Stimulated activated CD4-positive, alpha-beta T cell treated with anti-CD3 and anti-CD28 coated beads, Interleukin-1b, Interleukin-23, amount 100 ng/mL, for 4 hours (primary cell): ENCODE measurements at regions not wholly inside any gene's neighbourhood (a gene's known extent, or its start where the extent isn't known, plus 50 kb on each side); places are given as distances from the start of the nearest gene placed in this dataset.
"Not testable (repeated sequence)": the region's sequence is repeated elsewhere in the genome, so short reads cannot be mapped to it uniquely, and the experiment has no call there.

ENCODE experiments used
- DNase-seq, 2 donors: peaks; one replicate each; pipeline ENCODE4 v3.0.0-alpha.2; 2020; ENCODE audit warnings: low read depth in 2 of 2

DNA sequence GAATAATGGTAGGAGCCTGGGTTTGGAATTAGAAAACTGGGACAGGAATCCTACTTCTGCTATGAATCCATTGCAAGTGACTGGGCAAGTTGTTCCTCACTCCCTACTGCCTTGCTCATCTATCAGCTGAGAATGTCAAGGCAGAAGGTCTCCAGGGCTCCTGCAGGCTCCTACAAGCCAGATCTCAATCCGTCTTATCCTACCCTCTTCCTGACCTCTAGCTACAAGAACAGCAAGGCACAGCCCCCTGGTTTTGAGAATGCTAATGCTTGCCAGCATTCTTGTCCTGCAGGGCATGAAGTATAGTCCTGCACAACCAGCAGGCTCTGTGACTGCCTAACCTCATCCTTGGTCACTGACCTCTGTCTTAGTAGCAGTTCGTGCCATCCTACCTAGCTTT lies 141.9 kb upstream of the TNP1 start:
- no peak for DNase-seq

DNA sequence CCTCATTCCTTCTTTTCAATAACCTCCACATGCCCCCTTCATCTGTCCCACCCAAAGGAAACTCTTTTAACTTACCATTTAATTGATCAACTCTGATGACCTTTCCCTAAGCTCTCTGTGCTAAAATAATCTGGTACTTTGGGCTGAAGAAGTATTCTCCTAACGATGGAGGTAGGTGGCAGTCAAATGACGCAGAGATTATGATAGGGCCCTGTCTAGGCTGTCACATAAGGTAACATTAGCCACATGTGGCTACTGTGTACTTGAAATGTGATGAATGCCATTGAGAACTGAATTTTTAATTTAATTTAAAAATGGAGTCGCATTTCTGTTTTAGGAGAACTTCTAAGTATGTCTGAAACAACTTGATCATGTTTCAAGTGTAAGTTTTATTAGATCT lies 140.5 kb upstream of the TNP1 start:
- DNase-seq: no peak

DNA sequence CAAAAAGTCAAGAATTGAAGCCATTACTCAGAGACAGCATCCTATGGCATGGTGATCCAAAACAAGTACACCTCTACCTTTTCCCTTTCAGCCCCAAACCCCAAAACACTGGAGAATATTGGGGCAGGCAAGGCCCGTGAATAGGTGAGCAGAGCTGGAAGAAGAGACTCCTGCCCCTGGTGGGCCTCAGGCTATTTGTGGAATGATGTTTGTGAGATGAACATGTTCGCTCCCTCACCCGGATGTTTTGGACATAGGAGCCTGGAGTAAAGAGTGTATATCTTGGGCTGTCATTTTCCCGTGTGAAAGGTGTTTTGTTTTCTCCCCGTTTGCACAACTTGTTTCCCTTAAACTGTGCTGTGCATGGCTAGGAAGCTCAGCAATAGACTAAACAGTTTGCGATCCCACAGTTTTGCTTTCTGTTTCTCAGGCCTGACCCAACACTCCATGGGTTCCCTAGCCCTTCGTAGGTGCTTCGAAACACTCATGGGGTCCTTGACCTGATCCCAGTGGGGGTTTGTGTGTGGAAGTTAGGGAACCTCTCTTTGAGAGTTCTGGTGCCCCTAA lies 136.5 kb upstream of the TNP1 start:
- DNase-seq: no peak

DNA sequence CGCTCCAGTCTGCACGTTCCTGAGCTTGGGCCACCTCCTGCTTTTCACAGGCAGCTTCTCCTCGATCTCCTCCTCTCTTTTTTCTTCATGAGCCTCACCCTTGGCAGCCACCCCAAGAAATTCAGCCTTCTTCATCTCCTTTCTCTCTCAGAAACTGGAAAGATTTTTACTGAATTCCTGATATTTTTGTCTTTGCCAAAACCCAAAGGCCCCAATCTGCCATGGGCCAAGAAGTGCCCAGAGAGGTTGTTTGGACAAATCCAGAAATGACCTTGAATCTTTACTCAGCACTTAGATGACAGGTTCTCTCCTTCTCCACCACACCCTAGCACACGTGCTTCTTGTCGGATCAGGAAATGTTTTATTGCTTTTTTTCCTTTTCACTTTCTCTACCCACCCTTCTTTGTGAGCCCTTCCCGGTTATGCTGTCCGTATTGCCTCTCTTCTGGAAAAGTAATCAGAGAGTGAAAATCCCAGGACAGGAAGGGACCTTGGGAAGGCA lies 134.5 kb upstream of the TNP1 start:
- DNase-seq: no peak

DNA sequence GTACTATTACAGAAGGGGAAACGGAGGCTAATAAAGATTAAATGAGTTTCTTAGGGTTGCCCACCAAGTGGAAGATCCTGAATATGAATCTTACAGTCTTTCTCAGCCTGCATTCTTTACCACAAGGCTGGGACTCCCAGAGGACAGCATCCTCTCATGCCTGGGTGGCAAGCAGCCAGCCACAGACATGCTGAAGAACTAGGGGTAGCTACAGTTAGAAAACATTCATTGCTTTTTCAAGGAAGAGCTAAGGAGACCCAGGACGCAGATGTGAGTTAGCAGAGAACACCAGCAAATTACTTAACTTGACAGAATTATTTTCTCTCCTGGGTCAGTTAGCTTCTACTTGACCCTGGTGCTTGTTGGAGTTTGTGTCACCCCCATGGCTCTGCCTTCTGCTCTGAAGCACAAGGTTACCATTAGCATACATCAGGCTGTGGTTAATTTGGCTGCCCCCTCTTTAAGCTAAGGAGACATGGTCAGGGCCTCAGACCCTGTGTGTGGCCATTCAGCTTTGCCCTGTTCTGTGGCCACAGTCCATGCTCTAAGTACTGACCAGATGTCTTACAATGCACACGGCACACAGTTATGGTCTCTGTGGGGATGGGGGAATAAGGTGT lies 132.3 kb upstream of the TNP1 start:
- DNase-seq: no peak

DNA sequence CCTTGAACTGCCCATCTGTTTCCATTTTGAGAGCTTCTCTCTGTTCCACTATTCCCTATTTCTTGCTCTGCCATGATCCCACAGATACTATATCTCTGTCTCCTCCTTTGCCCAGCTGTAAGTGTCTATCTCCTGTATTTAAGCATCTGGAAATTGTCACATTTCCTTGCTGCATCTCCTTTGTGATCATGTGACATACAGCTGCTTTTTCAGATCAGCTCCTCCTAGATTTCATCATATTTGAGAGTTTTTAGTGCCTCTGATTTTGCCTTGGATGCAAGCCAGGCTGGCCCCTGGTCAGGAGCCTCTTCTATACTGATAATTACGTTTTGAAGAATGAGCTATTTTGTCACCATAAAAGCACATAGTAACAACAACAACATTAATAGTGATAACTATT lies 131.7 kb upstream of the TNP1 start:
- DNase-seq: no peak

DNA sequence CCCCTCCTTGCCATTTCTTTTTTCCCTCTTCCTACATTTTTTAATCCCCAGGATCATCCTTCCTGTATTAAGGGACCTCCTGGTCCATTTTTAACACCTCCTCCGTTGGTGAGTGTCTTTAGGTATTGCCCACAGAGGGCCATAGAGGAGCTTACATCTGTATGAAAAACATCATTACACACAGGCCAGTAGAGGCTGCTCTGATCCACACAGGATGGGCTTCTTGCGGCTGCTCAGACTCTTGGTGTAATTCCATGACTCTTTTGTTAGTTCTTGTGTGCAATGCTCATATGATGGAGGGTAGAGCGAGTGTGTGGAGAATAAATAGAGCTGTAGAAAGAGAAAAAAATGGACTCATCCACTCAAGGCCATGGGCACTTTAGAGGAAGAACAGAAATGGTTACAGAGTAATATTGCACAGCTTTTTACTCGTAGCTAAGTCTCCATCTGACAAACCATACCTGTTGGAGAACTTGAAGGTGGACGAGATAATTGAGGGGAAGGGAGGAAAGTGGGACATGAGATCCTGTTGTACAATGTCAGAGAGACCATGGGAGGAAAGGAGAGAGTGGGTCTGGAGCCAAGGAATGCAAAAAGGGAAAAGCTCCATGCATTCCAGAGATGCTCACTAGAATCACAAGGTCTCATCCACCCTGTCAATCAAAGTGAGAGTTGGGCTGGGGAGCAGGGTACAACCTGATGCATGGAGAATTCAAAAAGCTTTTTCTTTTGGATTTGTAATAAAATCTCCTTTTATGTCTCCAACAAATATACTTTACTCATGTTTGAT lies 129.7 kb upstream of the TNP1 start:
- DNase-seq: no peak

DNA sequence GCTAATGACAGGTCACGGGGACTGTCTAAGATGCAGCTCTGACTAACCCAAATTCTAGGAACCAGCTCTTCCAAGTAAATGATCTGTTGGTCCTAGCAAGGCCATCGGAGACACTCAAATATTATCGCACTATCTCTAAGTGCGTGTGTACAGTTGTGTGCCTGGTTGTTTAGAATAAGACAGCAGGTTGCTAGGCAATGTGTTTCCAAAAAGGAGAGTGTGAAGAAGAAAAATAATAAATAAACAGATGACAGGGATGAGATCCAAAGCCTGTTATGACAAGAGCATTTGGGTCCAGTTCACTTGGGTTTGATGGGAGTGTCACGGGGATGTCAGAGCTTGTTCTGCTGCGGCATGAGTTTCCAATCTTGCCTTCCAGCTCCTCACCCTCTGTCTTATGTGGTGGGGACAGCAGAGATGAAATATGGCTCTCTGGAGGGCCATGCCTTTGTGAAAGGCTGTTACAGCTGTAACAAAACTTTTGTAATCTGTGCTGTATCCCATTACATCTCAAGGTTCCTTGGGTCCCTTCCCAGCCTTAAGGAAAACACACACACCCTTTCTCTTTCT lies 127.5 kb upstream of the TNP1 start:
- DNase-seq: no peak

DNA sequence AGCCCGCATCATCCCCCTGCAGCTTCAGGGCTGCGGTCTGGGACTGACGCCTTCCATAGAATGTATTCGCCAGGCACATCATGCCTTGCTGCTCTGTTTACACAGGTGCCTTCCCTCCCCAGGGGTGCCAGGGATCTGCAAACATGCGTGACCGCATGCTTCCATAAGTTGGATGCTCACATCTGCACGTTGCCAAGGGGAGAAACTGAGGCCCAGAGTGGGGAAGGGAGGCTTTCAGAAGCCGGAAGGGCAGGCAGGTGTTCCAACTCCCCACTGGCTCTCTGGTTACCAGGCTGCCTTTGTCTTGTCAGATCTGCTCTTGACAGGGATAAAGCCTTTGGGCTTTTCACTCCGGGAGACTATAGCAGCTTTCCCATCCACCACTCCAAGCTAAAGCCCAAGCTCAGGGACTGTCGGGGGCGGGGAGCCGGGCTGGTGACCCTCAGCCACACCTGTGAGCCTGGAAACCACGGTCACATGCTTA lies 125.8 kb upstream of the TNP1 start:
- DNase-seq: no peak

DNA sequence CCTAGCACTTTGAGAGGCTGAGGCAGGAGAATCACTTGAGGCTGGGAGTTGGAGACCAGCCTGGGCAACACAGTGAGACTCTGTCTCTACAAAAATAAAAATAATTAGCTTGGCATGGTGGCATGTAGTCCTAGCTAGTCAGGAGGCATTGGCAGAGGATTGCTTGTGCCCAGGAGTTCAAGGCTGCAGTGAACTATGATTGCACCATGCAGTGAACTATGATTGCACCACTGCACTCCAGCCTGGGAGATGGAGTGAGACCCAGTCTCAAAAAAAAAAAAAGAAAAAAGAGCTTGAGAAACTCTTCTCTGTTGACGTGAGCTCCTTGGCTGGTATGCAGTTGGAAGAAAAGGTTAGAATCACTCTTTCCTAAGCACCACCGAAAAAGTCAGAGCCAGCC lies 125.1 kb upstream of the TNP1 start:
- DNase-seq: no peak

DNA sequence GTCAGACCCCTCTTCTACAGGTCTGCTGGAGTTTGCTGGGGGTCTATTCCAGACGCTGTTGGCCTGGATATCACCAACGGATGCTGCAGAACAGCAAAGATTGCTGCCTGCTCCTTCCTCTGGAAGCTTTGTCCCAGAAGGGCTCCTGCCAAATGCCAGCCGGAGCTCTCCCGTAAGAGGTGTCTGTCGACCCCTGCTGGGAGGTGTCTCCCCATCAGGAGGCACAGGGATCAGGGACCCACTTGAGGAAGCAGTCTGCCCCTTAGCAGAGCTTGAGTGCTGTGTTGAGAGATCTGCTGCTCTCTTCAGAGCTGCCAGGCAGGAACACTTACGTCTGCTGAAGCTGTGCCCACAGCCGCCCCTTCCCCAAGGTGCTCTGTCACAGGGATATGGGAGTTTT lies 122.1 kb upstream of the TNP1 start:
- not testable (repeated sequence) for DNase-seq

DNA sequence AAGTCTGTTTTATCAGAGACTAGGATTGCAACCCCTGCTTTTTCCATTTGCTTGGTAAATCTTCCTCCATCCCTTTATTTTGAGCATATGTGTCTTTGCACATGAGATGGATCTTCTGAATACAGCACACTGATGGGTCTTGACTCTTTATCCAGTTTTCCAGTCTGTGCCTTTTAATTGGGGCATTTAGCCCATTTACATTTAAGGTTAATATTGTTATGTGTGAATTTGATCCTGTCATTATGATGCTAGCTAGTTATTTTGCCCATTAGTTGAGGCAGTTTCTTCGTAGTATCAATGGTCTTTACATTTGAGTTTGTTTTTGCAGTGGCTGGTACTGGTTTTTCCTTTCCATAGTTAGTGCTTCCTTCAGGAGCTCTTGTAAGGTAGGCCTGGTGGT lies 120.6 kb upstream of the TNP1 start:
- not testable (repeated sequence) for DNase-seq

DNA sequence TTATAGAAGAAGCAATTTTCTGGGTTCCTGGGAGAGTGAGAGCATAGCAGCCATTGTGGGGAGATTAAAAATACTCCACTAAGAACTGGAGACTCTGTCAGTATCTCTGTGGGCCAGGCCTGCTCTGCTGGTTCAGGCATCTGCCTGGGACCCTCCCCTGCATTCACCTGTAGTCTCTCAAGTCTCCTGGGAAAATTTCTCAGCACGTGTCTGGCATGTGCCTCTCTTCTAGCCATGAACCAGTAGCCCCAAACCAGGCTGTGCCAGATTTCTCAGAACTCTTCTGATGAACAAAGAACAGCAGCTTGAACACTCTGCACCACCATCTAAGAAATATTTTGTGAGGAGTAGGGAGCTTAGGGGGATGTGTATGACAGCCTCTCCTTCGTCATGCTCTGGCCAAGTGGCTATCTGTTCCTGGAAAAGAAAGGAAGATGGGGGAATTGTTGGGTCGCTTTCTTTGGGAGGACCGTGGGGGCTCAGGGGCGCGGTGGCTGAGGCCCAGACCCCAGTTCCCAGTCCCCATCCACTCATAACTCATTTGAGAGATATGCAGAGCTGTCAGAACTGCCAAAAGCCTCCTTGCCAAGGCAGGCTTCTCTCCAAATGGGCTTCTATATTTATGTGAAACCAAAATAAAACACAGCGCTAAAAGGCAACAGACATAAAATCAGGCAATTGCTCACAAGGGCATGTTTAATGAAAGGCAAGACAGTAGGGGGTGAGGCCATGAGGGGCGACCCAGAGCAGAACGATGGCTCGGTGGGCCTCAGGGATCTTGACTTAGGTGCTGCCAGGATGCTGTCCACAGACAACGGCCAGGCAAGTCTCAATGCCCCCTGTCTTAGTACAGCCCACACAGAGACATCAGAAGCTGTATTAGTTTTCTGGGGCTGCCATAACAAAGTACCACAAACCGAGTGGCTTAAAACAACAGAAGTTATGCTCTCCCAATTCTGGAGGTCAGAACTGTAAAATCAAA lies 114.7 kb upstream of the TNP1 start:
- no peak for DNase-seq

DNA sequence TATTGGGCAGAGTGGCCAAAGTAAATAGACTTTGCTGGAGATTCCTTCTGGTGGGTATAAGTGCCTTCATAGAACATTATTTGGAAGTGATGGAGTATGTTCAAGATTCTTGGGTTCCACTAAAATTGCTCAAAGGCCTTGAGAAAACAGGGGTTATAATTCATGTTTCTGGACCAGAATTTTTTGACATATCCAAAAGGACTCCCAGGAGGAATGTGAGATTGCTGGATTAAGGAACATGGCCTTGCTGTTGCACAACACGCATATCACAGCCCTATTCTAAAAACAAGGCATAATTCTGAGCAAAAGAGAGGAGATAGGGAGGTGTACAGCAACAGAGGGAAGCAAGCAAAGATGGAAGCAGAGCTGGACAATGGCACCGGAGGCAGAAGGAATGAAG lies 111.7 kb upstream of the TNP1 start:
- DNase-seq: no peak

DNA sequence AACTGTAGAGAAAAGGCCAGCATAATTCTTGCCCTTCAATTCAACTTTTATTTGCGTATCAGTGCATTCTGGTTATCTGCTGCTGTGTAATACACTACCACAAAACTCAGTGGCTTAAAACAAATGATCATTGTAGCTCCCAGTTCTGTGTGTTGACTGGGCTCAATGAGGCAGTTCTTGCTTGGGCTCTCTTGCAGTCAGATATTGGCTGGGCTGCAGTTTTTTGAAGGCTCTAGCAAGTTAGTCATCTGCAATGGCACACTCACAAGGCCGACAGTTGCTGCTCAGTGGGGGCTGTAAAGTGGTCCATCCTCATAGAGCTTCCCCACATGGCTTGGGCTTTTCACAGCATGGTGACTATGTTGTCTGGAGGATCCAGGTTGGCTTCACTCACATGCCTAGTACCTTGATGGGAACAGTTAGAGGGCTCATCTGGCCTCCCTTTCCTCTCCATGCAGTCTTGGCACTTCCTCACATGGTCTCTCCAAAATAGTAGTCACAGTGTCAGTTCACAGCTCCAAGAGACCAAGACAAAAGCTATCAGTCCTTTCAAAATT lies 110.6 kb upstream of the TNP1 start:
- no peak for DNase-seq

DNA sequence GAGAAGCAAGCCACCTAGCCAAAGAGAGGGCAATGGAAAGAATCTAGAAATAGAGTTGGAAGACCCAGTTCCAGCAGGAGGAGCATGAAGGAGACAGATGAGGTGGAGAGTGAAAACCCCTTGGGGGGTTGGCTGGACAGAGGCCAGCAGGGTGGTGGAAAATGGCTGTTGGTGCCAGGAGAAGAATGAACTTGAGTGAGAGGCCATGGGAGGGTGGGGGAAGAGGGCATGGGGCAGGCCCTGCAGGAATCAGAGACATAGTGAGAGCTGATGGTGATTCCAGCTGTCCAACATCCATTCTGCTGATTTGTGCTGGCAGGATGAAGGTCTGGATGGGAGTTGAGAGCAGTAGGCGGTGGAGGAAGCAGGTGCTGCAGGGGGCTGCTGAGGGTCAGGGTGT lies 108.0 kb upstream of the TNP1 start:
- DNase-seq: no peak

DNA sequence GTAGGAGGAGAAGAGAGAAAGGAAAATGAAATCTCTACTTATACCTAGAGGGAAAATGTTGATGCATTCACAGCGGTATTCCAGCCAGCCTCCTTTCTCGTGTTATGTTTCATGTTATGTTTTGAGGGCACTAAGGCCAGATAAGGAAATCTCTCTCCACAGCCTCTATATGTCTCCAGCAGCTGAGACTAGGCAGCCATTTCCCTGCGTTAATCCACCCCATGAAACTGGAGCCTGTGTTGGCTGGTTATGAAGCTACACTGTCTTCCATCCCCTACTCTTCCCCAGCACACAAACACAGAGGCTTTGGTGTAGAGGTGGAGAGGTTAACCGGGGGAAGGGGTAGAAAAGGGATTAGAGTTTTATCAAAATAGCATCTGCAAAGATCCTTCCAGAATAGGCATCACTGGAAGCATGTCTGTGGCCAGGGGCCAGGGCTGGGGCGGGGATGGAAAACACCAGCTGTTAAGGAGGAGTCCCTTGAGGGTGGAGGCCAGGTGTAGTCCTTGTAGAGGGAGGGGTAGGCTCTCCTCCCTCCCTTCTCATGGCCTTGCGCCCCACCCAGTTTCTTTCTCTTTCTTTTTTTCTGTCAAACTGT lies 100.9 kb upstream of the TNP1 start:
- no peak for DNase-seq

DNA sequence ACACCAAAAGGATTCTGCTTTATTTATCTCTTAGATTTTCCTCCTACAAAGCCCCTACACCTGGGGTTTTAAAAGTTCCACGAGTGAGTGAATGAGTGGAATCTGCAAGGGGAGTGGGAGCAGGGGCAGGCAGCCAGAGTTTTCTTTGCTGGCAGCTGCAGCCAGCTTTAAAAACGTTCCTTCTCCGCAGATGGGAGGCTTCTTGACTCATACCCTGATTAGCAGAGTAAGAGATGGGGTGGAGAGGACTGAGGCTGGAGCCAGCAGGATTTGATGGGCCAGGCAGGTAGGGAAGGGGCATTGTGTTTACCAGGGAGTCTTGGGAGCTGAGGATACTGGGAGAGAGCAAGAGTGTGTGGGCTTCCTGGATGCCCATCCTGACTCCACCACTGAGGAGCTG lies 99.6 kb upstream of the TNP1 start:
- DNase-seq: no peak

DNA sequence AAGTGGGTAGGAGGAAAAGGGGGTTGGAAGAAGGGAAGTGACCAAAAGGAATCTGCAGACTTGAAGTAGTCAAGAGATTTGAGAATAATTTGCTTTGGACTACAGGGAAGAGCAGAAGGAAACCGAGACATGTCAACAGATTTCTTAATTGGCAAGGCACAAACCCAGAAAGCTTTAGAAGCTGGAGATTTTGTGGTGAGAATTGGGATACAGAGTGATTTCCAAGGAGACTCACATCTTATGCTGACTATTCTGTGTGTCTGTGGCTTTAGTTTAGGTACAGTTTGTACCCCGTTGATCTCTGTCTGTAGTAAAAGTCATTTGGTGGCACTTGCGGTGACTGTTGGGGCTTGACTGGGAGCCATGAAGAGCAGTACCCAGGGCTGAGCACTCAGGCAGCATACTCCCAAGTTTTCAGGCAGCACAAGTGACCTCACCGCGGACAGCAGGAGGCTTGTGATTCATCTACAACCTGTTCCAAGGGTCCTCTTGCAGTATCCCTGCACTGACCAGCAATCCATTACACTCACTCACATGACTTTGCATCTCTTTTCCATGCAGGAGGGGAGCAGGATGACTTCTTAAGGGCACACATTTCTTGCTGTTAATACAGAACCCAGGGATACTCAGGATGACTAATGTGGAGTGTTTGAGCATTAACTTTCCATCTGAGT lies 97.1 kb upstream of the TNP1 start:
- no peak for DNase-seq

DNA sequence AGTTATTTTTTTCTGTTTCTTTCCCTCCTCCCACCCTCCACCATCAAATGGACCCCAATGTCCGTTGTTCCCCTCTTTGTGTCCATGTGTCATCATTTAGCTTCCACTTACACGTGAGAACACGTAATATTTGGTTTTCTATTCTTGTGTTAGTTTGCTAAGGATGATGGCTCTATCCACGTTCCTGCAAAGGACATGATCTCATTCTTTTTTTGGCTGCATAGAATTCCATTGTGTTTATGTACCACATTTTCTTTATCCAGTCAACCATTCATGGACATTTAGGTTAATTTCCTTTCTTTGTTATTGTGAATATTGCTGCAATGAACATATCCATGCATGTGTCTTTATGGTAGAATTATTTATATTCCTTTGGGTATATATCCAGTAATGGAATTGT lies 91.3 kb upstream of the TNP1 start:
- DNase-seq: no peak
